ENCODE measurements at regions not wholly inside any gene's neighbourhood (a gene's known extent, or its start where the extent isn't known, plus 50 kb on each side); places are given as distances from the start of the nearest gene placed in this dataset.

DNA sequence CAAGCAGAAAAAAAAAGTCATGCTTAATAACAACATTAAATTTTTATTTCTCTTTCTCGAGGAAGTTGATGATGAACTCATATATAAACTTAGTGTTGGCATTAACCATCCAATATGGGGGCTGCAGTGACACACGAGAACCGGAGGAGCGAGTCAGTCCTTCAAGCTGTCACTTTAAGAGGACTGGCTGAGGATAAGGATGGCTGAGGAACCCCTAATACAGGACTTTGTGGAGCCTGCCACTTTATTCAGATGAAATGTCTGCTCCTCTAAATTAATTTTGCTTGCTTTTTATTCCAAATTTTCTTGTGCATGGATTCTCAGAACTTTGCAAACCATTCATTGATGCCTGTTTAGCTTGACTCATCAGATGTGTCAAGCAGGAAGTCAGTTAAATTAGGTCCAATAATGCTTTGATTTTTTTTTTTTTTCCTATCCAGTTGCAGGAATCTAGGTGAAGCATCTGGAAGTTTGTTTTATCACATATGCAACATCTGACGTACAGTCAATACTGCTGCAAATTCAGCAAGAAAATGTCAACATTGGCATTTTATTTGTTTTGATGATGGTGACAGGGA, 144.2 kb upstream of the COL5A1 start:
- TF ChIP-seq, protein P1, sequence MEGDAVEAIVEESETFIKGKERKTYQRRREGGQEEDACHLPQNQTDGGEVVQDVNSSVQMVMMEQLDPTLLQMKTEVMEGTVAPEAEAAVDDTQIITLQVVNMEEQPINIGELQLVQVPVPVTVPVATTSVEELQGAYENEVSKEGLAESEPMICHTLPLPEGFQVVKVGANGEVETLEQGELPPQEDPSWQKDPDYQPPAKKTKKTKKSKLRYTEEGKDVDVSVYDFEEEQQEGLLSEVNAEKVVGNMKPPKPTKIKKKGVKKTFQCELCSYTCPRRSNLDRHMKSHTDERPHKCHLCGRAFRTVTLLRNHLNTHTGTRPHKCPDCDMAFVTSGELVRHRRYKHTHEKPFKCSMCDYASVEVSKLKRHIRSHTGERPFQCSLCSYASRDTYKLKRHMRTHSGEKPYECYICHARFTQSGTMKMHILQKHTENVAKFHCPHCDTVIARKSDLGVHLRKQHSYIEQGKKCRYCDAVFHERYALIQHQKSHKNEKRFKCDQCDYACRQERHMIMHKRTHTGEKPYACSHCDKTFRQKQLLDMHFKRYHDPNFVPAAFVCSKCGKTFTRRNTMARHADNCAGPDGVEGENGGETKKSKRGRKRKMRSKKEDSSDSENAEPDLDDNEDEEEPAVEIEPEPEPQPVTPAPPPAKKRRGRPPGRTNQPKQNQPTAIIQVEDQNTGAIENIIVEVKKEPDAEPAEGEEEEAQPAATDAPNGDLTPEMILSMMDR (IDR thresholded peaks at IDR 0.05): no peak
- TF ChIP-seq POLR2A (IDR thresholded peaks at IDR 0.05): no peak

All from prostate gland (tissue), 2 donors.